HCT116 (cell line): ENCODE measurements at regions not wholly inside any gene's neighbourhood (a gene's known extent, or its start where the extent isn't known, plus 50 kb on each side); places are given as distances from the start of the nearest gene placed in this dataset.

ENCODE experiments used
- ATAC-seq: fragments of 200-7000 bp; cut with Tn5 transposase; 2 replicates; pipeline ENCODE4 v1.9.1; 2020; ENCODE audit warnings: mild to moderate bottlenecking, moderate library complexity
- BruUV-seq: library from RNA; stranded (reverse); fragments of 400-500 nt; replicated peaks from 2 replicates; lab custom pipeline; 2021; lab: Mats Ljungman, UMichigan
- CTCF ChIA-PET: fragments of 300-600 bp; sonication (Branson Sonifier 250); formaldehyde crosslinking; loops from one replicate; lab custom pipeline; 2021; ENCODE audit warnings: antibody characterized with exemption; lab: Charles Lee
- POLR2A ChIA-PET: fragments of 300-600, 350-600 bp; sonication (Branson Sonifier 250); formaldehyde crosslinking; loops from one replicate; lab custom pipeline; 2021; ENCODE audit warnings: antibody characterized with exemption; lab: Charles Lee
- RAD21 ChIA-PET, 2 experiments: fragments of 300-600 bp; sonication (Branson Sonifier 250); formaldehyde crosslinking; loops; one replicate each; lab custom pipeline; 2023; ENCODE audit warnings: low total read pairs in 2 of 2; ENCODE audit not compliant: uncharacterized antibody in 2 of 2, unreplicated experiment in 2 of 2, low non-redundant PET in 1 of 2; lab: Charles Lee
- DNase-seq: peaks from one replicate; pipeline ENCODE4 v3.0.0-alpha.2; 2010; ENCODE audit warnings: low read depth, low spot score
- H2AFZ ChIP-seq: fragments of 200-600 bp; shearing (Covaris generic), sonication (generic); 2 replicates; pipeline ENCODE4 v1.6.1; 2017; ENCODE audit warnings: low read depth, mixed run types, mixed read lengths, antibody characterized with exemption, low read length; ENCODE audit not compliant: poor library complexity, severe bottlenecking
- H3K27ac ChIP-seq: 2 replicates; pipeline ENCODE4 v1.5.1; 2012; ENCODE audit warnings: low read depth, low read length
- H3K27me3 ChIP-seq: fragments of 200-600 bp; sonication (generic); 2 replicates; pipeline ENCODE4 v1.6.1; 2016; ENCODE audit warnings: mixed run types, low read length, mixed read lengths; ENCODE audit not compliant: insufficient read depth
- H3K36me3 ChIP-seq, 2 experiments: fragments of 200-500 bp in 1 of 2; fragments of 200-600 bp in 1 of 2; sonication (Bioruptor generic) in 1 of 2; sonication (generic) in 1 of 2; 2 replicates each; pipeline versions ENCODE4 v1.5.1 to v1.6.1; 2014 to 2016; ENCODE audit warnings: low read length in 2 of 2, inconsistent platforms in 1 of 2, mixed read lengths in 1 of 2, mixed run types in 1 of 2; ENCODE audit not compliant: insufficient read depth in 2 of 2, control insufficient read depth in 1 of 2
- H3K4me1 ChIP-seq, 2 experiments: fragments of 200-600 bp in 1 of 2; sonication (generic) in 1 of 2; 2 replicates each; pipeline versions ENCODE4 v1.5.1 to v1.6.1; 2012 to 2017; ENCODE audit warnings: low read length in 2 of 2, inconsistent platforms in 1 of 2, mild to moderate bottlenecking in 1 of 2, mixed read lengths in 1 of 2, mixed run types in 1 of 2, moderate library complexity in 1 of 2; ENCODE audit not compliant: insufficient read depth in 2 of 2, control insufficient read depth in 1 of 2
- H3K4me2 ChIP-seq: fragments of 200-600 bp; sonication (generic); 2 replicates; pipeline ENCODE4 v1.6.1; 2017; ENCODE audit warnings: mixed run types, low read length, mixed read lengths
- H3K4me3 ChIP-seq, 2 experiments: fragments of 200-600 bp in 1 of 2; sonication (generic) in 1 of 2; replicated peaks in 1 of 2; 2 replicates each; pipeline ENCODE4 v1.5.1; 2011 to 2016; ENCODE audit warnings: low read length in 2 of 2, control low read depth in 1 of 2, low read depth in 1 of 2, mild to moderate bottlenecking in 1 of 2, mixed read lengths in 1 of 2, mixed run types in 1 of 2
- H3K79me2 ChIP-seq: fragments of 200-600 bp; sonication (generic); 2 replicates; pipeline ENCODE4 v1.6.1; 2017; ENCODE audit warnings: mild to moderate bottlenecking, mixed run types, low read length, moderate library complexity, mixed read lengths; ENCODE audit not compliant: insufficient read depth
- H3K9ac ChIP-seq: fragments of 200-600 bp; sonication (generic); 2 replicates; pipeline ENCODE4 v1.6.1; 2016; ENCODE audit warnings: low read length, mixed read lengths
- H3K9me2 ChIP-seq: fragments of 200-600 bp; sonication (generic), shearing (Covaris generic); 2 replicates; pipeline ENCODE4 v1.6.1; 2017; ENCODE audit warnings: mixed run types, mild to moderate bottlenecking, moderate library complexity; ENCODE audit not compliant: insufficient read depth
- H3K9me3 ChIP-seq, 2 experiments: fragments of 200-500 bp in 1 of 2; fragments of 200-600 bp in 1 of 2; sonication (Bioruptor generic) in 1 of 2; sonication (generic) in 1 of 2; 2 replicates each; pipeline ENCODE4 v1.6.1; 2014 to 2017; ENCODE audit warnings: low read length in 2 of 2, mixed read lengths in 2 of 2, inconsistent platforms in 1 of 2, low read depth in 1 of 2, mild to moderate bottlenecking in 1 of 2, mixed run types in 1 of 2, moderate library complexity in 1 of 2; ENCODE audit not compliant: control insufficient read depth in 1 of 2, insufficient read depth in 1 of 2
- H4K20me1 ChIP-seq: fragments of 200-600 bp; sonication (generic), shearing (Covaris generic); 2 replicates; pipeline ENCODE4 v1.6.1; 2017; ENCODE audit warnings: mixed run types, mild to moderate bottlenecking, moderate library complexity; ENCODE audit not compliant: insufficient read depth
- CBX3 ChIP-seq: IDR thresholded peaks from 2 replicates; pipeline ENCODE4 v1.6.1; 2012; ENCODE audit warnings: low read depth
- ELF1 ChIP-seq: IDR thresholded peaks from 2 replicates; pipeline ENCODE4 v1.6.1; 2012; ENCODE audit warnings: low read depth, borderline replicate concordance
- EZH2 ChIP-seq: fragments of 200-600 bp; sonication (generic); IDR thresholded peaks from 2 replicates; pipeline ENCODE4 v1.6.1; 2017; ENCODE audit warnings: antibody characterized with exemption, mixed run types
- FOSL1 ChIP-seq: IDR thresholded peaks from 2 replicates; pipeline ENCODE4 v1.6.1; 2012; ENCODE audit warnings: low read depth
- POLR2AphosphoS5 ChIP-seq: IDR thresholded peaks from 2 replicates; pipeline ENCODE4 v1.6.1; 2011; ENCODE audit warnings: mild to moderate bottlenecking, low read depth, low read length, moderate library complexity
- RAD21 ChIP-seq: IDR thresholded peaks from 2 replicates; pipeline ENCODE4 v1.6.1; 2012; ENCODE audit warnings: low read depth, mild to moderate bottlenecking
- SIN3A ChIP-seq: IDR thresholded peaks from 2 replicates; pipeline ENCODE4 v1.6.1; 2012; ENCODE audit warnings: low read depth
- TCF7L2 ChIP-seq: IDR thresholded peaks from 2 replicates; pipeline ENCODE4 v1.7.0; 2011; ENCODE audit warnings: borderline replicate concordance, inconsistent platforms; ENCODE audit not compliant: insufficient read depth, insufficient read length; ENCODE audit errors: extremely low read depth
- ZFX ChIP-seq: fragments of 450-650 bp; IDR thresholded peaks from 2 replicates; pipeline ENCODE4 v1.6.1; 2017
- intact Hi-C: fragments of 100-400 bp; cut with micrococcal nuclease; formaldehyde crosslinking; loops from 2 replicates; pipeline ENCODE4 v1.10.0; 2022
- TF ChIP-seq, protein P1 (sequence below): IDR thresholded peaks from 2 replicates; pipeline ENCODE4 v1.6.1; 2012
- TF ChIP-seq, protein P2 (sequence below), 3 experiments: fragments of 200-600 bp in 1 of 3; sonication (generic) in 1 of 3; IDR thresholded peaks in 2 of 3; conservative IDR thresholded peaks in 1 of 3; 2 replicates each; pipeline ENCODE4 v1.5.1; 2012 to 2017; ENCODE audit warnings: low read depth in 2 of 3, low read length in 2 of 3, antibody characterized with exemption in 1 of 3, borderline replicate concordance in 1 of 3, control low read depth in 1 of 3, mild to moderate bottlenecking in 1 of 3, mixed read lengths in 1 of 3, mixed run types in 1 of 3, moderate library complexity in 1 of 3; ENCODE audit not compliant: insufficient read depth in 1 of 3
- TF ChIP-seq, protein P3 (sequence below): IDR thresholded peaks from 2 replicates; pipeline ENCODE4 v1.6.1; 2012

DNA sequence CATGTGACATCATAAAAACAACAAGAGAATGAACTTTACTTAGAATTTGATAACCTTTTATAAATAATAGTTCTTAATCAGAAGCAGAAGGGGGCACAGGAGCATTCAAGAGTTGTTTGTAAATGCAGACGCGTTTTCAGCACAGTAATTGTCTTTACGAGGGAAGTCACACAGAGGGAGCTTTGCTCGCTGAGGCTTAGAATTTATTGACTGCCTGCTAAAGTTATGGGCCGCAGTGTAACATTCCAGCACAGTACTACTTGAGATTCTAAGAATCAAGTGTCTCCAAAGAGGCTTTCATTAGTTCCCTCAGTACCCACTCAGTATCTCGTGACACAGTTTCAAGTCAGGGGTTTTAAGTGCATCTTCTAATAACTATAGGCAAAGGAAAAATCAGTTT, 288.7 kb downstream of the NR2F2 start:
- Histone ChIP-seq H3K4me1 (no peaks in the 10 kb centered on the region), H3K9me3 (0 out of 4 replicates have a peak, but pooled peaks cover 0 to 4% of the 10 kb centered on the region in 2 experiments), H3K36me3 (no peaks in the 10 kb centered on the region), H3K9ac (no peak overlapping the region), H3K27ac (no peak overlapping the region), H3K4me2 (no peak overlapping the region)
- no peak for ATAC-seq
- no TSS peak for BruUV-seq
- intact Hi-C loops: no loop called here
- TF ChIP-seq FOSL1: no peak
- TF ChIP-seq ZFX: no peak
- no peak for TF ChIP-seq RAD21
- no peak for TF ChIP-seq ELF1
- no peak for TF ChIP-seq EZH2
- no peak for TF ChIP-seq SIN3A
- no peak for TF ChIP-seq POLR2AphosphoS5
- TF ChIP-seq, protein P1, sequence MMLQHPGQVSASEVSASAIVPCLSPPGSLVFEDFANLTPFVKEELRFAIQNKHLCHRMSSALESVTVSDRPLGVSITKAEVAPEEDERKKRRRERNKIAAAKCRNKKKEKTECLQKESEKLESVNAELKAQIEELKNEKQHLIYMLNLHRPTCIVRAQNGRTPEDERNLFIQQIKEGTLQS: no peak
- TF ChIP-seq, protein P2, sequence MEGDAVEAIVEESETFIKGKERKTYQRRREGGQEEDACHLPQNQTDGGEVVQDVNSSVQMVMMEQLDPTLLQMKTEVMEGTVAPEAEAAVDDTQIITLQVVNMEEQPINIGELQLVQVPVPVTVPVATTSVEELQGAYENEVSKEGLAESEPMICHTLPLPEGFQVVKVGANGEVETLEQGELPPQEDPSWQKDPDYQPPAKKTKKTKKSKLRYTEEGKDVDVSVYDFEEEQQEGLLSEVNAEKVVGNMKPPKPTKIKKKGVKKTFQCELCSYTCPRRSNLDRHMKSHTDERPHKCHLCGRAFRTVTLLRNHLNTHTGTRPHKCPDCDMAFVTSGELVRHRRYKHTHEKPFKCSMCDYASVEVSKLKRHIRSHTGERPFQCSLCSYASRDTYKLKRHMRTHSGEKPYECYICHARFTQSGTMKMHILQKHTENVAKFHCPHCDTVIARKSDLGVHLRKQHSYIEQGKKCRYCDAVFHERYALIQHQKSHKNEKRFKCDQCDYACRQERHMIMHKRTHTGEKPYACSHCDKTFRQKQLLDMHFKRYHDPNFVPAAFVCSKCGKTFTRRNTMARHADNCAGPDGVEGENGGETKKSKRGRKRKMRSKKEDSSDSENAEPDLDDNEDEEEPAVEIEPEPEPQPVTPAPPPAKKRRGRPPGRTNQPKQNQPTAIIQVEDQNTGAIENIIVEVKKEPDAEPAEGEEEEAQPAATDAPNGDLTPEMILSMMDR (IDR thresholded peaks at IDR 0.05 in 2 of 3, conservative IDR thresholded peaks at IDR 0.05 in 1 of 3; ENCODE audit: borderline replicate concordance in 1 of 3, insufficient read depth in 1 of 3, low read depth in 2 of 3, low read length in 2 of 3): no peak
- TF ChIP-seq TCF7L2: no peak
- no peak for TF ChIP-seq CBX3
- TF ChIP-seq, protein P3, sequence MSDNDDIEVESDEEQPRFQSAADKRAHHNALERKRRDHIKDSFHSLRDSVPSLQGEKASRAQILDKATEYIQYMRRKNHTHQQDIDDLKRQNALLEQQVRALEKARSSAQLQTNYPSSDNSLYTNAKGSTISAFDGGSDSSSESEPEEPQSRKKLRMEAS: no peak
- TF ChIP-seq, all 23 proteins: peak for 0
- ChIA-PET RAD21 (no interaction called here), POLR2A (no interaction called here), CTCF (no interaction called here)
- Histone ChIP-seq H2AFZ (no peak overlapping the region), H3K4me3 (no peak overlapping the region), H3K27me3 (peaks cover 37% of the 10 kb centered on the region), H3K79me2 (no peaks in the 10 kb centered on the region), H4K20me1 (no peaks in the 10 kb centered on the region), H3K9me2 (no peaks in the 10 kb centered on the region)
- no peak for DNase-seq
